BE2C (cell line): ENCODE measurements at regions not wholly inside any gene's neighbourhood (a gene's known extent, or its start where the extent isn't known, plus 50 kb on each side); places are given as distances from the start of the nearest gene placed in this dataset.

Source experiments
- DNase-seq: peaks from one replicate; pipeline ENCODE4 v3.0.0-alpha.2; 2020
- H3K27me3 ChIP-seq: fragments of 250-450 bp; sonication (Bioruptor Pico); 2 replicates; pipeline ENCODE4 v1.5.1; 2020; ENCODE audit warnings: mild to moderate bottlenecking
- H3K36me3 ChIP-seq: fragments of 250-450 bp; sonication (Bioruptor Pico); 2 replicates; pipeline ENCODE4 v1.5.1; 2020; ENCODE audit warnings: mild to moderate bottlenecking
- H3K4me1 ChIP-seq: fragments of 250-450 bp; sonication (Bioruptor Pico); 2 replicates; pipeline ENCODE4 v1.5.1; 2020
- H3K4me3 ChIP-seq: 2 replicates; pipeline ENCODE4 v1.5.1; 2011; ENCODE audit warnings: low read depth, low read length
- H3K9me3 ChIP-seq: fragments of 250-450 bp; sonication (Bioruptor Pico); 2 replicates; pipeline ENCODE4 v1.5.1; 2020
- TF ChIP-seq, protein P1 (sequence below): IDR thresholded peaks from 2 replicates; pipeline ENCODE4 v1.5.1; 2012; ENCODE audit warnings: mild to moderate bottlenecking, low read depth, low read length

DNA sequence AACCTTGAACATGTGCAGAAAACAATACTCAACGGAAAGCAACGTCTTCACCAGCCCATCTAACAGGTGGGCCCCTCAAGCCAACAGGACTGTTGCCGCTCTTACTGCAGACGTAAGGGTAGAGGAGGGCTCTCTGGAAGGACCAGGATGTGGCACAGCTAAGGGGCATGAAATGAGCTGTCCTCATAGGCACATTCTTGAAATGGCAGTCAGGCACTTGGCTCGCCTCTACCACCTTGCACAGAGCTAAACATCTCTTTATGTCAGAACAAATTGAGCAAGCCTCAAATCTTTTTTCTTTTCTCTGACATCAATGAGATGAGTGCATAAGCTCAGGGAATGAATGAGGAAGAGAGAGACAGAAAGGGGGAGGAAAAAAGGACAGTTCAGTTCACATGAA is 86.4 kb upstream of the ESRRG start:
- Histone ChIP-seq H3K4me3 (no peak overlapping the region), H3K36me3 (no peaks in the 10 kb centered on the region), H3K4me1 (no peaks in the 10 kb centered on the region; the same call in 1 of the 2 replicates), H3K9me3 (no peaks in the 10 kb centered on the region), H3K27me3 (no peaks in the 10 kb centered on the region)
- DNase-seq = no peak
- TF ChIP-seq, protein P1, sequence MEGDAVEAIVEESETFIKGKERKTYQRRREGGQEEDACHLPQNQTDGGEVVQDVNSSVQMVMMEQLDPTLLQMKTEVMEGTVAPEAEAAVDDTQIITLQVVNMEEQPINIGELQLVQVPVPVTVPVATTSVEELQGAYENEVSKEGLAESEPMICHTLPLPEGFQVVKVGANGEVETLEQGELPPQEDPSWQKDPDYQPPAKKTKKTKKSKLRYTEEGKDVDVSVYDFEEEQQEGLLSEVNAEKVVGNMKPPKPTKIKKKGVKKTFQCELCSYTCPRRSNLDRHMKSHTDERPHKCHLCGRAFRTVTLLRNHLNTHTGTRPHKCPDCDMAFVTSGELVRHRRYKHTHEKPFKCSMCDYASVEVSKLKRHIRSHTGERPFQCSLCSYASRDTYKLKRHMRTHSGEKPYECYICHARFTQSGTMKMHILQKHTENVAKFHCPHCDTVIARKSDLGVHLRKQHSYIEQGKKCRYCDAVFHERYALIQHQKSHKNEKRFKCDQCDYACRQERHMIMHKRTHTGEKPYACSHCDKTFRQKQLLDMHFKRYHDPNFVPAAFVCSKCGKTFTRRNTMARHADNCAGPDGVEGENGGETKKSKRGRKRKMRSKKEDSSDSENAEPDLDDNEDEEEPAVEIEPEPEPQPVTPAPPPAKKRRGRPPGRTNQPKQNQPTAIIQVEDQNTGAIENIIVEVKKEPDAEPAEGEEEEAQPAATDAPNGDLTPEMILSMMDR = no peak

DNA sequence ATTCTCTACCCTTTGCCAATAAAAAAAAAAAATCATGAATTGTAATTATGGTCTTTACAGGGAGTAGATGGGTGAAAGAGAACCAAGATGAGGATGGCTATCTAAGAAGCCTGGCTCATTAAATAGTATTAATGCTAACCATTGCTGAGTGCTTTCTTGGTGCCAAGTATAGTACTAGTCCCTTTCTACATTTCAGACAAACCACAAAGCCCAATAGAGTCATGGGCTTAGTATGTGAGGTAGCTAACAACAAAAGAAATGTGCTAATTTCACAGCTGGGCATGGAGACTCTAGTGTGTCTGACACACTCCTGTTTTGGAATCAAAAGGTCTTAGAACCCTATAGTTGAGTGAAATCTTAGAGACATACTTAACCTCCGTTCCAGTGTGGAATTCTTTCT is 84.5 kb upstream of the ESRRG start:
- Histone ChIP-seq H3K36me3 (no peaks in the 10 kb centered on the region), H3K27me3 (no peaks in the 10 kb centered on the region), H3K4me3 (no peak overlapping the region), H3K9me3 (no peaks in the 10 kb centered on the region), H3K4me1 (no peaks in the 10 kb centered on the region)
- TF ChIP-seq, protein P1 = no peak
- DNase-seq = no peak

DNA sequence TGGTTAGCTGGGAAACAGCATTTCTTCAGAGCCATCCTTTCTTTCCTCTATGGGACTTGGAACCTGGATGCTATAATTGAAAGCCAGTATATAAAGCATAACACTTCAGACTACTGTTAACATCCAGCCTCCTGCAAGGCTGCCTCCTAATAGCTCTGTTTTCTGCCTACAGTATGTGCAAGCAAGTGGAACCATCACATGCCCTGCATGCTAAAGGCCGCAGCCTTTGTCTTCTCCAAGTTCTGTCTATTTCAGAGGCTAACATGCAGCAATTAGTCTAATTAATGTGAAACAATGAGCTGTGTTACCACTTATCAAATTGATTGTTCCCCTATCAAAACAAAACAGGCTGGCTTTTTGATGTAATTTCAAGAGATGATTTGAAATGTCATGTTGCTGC is 82.7 kb upstream of the ESRRG start:
- Histone ChIP-seq H3K36me3 (no peaks in the 10 kb centered on the region), H3K4me3 (no peak overlapping the region), H3K27me3 (no peaks in the 10 kb centered on the region), H3K4me1 (no peaks in the 10 kb centered on the region), H3K9me3 (no peaks in the 10 kb centered on the region)
- DNase-seq = no peak
- TF ChIP-seq, protein P1 = no peak

DNA sequence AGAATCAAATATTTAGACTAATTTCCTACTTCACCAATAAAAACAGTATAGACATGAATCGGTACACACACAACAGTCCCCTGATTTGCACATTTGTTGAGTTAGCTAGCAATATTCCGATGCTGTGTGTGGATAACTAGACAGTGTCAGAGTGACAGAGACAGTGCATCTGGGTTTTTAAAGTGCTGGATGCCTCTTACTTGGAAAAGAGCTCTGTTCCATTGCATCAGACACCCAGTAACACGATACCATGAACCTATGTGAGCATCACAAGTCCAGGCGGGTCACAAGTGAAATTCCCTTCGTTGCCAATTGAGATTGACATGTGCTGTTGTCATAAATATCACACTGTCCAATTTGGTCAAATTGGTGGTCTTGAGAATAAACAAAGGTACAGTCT is 82.0 kb upstream of the ESRRG start:
- H3K4me1 ChIP-seq = no peaks in the 10 kb centered on the region
- TF ChIP-seq, protein P1 = no peak
- H3K27me3 ChIP-seq = no peaks in the 10 kb centered on the region
- no peak for DNase-seq
- H3K4me3 ChIP-seq = no peak overlapping the region
- H3K36me3 ChIP-seq = no peaks in the 10 kb centered on the region
- no peaks in the 10 kb centered on the region for H3K9me3 ChIP-seq

DNA sequence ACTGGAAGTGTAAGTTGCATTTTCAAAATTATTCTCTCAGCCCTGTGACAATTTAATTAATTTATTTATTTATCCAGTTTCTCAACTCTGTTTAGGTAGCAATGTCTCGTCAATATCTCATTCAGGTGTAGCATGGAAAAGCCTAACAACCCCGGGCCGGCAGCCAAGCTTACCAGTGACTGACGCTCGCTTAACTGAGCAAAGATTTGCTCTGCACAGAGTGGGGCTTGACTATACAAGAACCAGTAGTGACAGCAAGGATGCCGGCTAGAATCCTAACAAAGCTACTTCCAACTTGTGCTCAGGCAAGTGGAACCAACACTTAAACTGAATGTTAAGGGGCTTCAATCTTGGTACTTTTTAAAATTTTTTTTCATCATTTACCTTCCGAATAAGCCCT is 80.9 kb upstream of the ESRRG start:
- Histone ChIP-seq H3K4me1 (no peaks in the 10 kb centered on the region), H3K36me3 (no peaks in the 10 kb centered on the region), H3K4me3 (no peak overlapping the region), H3K27me3 (no peaks in the 10 kb centered on the region), H3K9me3 (no peaks in the 10 kb centered on the region)
- TF ChIP-seq, protein P1 = no peak
- DNase-seq = no peak

DNA sequence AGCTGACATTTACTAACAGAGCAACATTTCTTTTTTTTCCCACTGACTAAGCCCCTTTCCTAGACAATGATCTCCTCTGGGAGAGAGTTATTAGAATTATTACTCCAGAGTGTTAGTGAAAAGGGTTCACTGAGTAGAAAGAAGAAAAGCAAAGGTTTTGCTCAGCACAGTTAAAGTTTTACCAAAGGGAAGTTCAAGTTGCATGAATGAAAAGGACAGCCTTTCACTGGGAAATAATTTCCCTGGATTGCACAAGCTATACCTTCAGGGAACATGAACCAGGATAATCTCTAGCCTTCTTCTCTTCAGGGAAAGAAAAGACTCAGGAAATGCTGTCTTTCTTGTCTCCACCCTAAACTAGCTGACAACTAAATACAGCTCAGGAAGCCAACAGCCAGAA is 71.4 kb upstream of the ESRRG start:
- Histone ChIP-seq H3K9me3 (no peaks in the 10 kb centered on the region), H3K36me3 (no peaks in the 10 kb centered on the region), H3K4me3 (no peak overlapping the region), H3K27me3 (peaks cover 4% of the 10 kb centered on the region; the same call in 1 of the 2 replicates), H3K4me1 (no peaks in the 10 kb centered on the region)
- TF ChIP-seq, protein P1 = no peak
- no peak for DNase-seq
